ENCODE measurements at regions not wholly inside any gene's neighbourhood (a gene's known extent, or its start where the extent isn't known, plus 50 kb on each side); places are given as distances from the start of the nearest gene placed in this dataset.

- no peak for DNase-seq
- in situ Hi-C loops (cut with MboI; ENCODE audit: low pct_unique_long_range_greater_than_20kb, low sequenced_read_pairs), result no loop called here
These were observed 534.3 kb upstream of the NRSN1 start for GRCh38 chr6:23591761-23592160.

GRCh38 chr6:23600118-23600517, 525.9 kb upstream of the NRSN1 start:
- DNase-seq, result no peak
- in situ Hi-C loops (cut with MboI; ENCODE audit: low pct_unique_long_range_greater_than_20kb, low sequenced_read_pairs), result no loop called here

GRCh38 chr6:23601811-23602345, 524.1 kb upstream of the NRSN1 start:
- no peak for DNase-seq
- in situ Hi-C loops (cut with MboI; ENCODE audit: low pct_unique_long_range_greater_than_20kb, low sequenced_read_pairs), result no loop called here

GRCh38 chr6:23608931-23609435, 517.0 kb upstream of the NRSN1 start:
- in situ Hi-C loops (cut with MboI; ENCODE audit: low pct_unique_long_range_greater_than_20kb, low sequenced_read_pairs), result no loop called here
- DNase-seq, result no peak

GRCh38 chr6:23611776-23612381, 514.1 kb upstream of the NRSN1 start:
- in situ Hi-C loops (cut with MboI; ENCODE audit: low pct_unique_long_range_greater_than_20kb, low sequenced_read_pairs), result no loop called here
- no peak for DNase-seq

GRCh38 chr6:23618366-23618765, 507.6 kb upstream of the NRSN1 start:
- in situ Hi-C loops (cut with MboI; ENCODE audit: low pct_unique_long_range_greater_than_20kb, low sequenced_read_pairs), result no loop called here

GRCh38 chr6:23620911-23621401, 505.1 kb upstream of the NRSN1 start:
- in situ Hi-C loops (cut with MboI; ENCODE audit: low pct_unique_long_range_greater_than_20kb, low sequenced_read_pairs), result no loop called here
- no peak for DNase-seq

More at GRCh38 chr6:23618366-23618765, 507.6 kb upstream of the NRSN1 start:
- no peak for DNase-seq

GRCh38 chr6:23630726-23631635, 495.0 kb upstream of the NRSN1 start:
- in situ Hi-C loops (cut with MboI; ENCODE audit: low pct_unique_long_range_greater_than_20kb, low sequenced_read_pairs), result no loop called here
- DNase-seq, result no peak

GRCh38 chr6:23633996-23634395, 492.0 kb upstream of the NRSN1 start:
- DNase-seq, result no peak
- in situ Hi-C loops (cut with MboI; ENCODE audit: low pct_unique_long_range_greater_than_20kb, low sequenced_read_pairs), result no loop called here

GRCh38 chr6:23635150-23635549, 490.9 kb upstream of the NRSN1 start:
- in situ Hi-C loops (cut with MboI; ENCODE audit: low pct_unique_long_range_greater_than_20kb, low sequenced_read_pairs), result no loop called here

GRCh38 chr6:23637296-23637695, 488.7 kb upstream of the NRSN1 start:
- DNase-seq, result no peak
- in situ Hi-C loops (cut with MboI; ENCODE audit: low pct_unique_long_range_greater_than_20kb, low sequenced_read_pairs), result no loop called here

More at GRCh38 chr6:23635150-23635549, 490.9 kb upstream of the NRSN1 start:
- DNase-seq, result no peak

- in situ Hi-C loops (cut with MboI; ENCODE audit: low pct_unique_long_range_greater_than_20kb, low sequenced_read_pairs), result no loop called here
- DNase-seq, result no peak
These were observed 483.2 kb upstream of the NRSN1 start for GRCh38 chr6:23642849-23643248.

GRCh38 chr6:23647045-23647444, 479.0 kb upstream of the NRSN1 start:
- in situ Hi-C loops (cut with MboI; ENCODE audit: low pct_unique_long_range_greater_than_20kb, low sequenced_read_pairs), result no loop called here

GRCh38 chr6:23650676-23651075, 475.3 kb upstream of the NRSN1 start:
- in situ Hi-C loops (cut with MboI; ENCODE audit: low pct_unique_long_range_greater_than_20kb, low sequenced_read_pairs), result no loop called here
- no peak for DNase-seq

More at GRCh38 chr6:23647045-23647444, 479.0 kb upstream of the NRSN1 start:
- no peak for DNase-seq

- DNase-seq, result no peak
- in situ Hi-C loops (cut with MboI; ENCODE audit: low pct_unique_long_range_greater_than_20kb, low sequenced_read_pairs), result no loop called here
These were observed 471.3 kb upstream of the NRSN1 start for GRCh38 chr6:23654745-23655144.

GRCh38 chr6:23655525-23655924, 470.5 kb upstream of the NRSN1 start:
- in situ Hi-C loops (cut with MboI; ENCODE audit: low pct_unique_long_range_greater_than_20kb, low sequenced_read_pairs), result no loop called here
- DNase-seq, result no peak

GRCh38 chr6:23656255-23657194, 469.5 kb upstream of the NRSN1 start:
- in situ Hi-C loops (cut with MboI; ENCODE audit: low pct_unique_long_range_greater_than_20kb, low sequenced_read_pairs), result no loop called here
- DNase-seq, result no peak

- DNase-seq, result no peak
- in situ Hi-C loops (cut with MboI; ENCODE audit: low pct_unique_long_range_greater_than_20kb, low sequenced_read_pairs), result no loop called here
These were observed 466.9 kb upstream of the NRSN1 start for GRCh38 chr6:23659125-23659524.

- in situ Hi-C loops (cut with MboI; ENCODE audit: low pct_unique_long_range_greater_than_20kb, low sequenced_read_pairs), result no loop called here
- no peak for DNase-seq
These were observed 464.5 kb upstream of the NRSN1 start for GRCh38 chr6:23661549-23661948.
